AG09319 (cell line): ENCODE measurements at regions not wholly inside any gene's neighbourhood (a gene's known extent, or its start where the extent isn't known, plus 50 kb on each side); places are given as distances from the start of the nearest gene placed in this dataset.

Source experiments
- DNase-seq: peaks from one replicate; pipeline ENCODE4 v3.0.0-alpha.2; 2010; ENCODE audit warnings: low read depth; ENCODE audit errors: extremely low read depth
- CTCF ChIP-seq: IDR thresholded peaks from 2 replicates; pipeline ENCODE4 v1.5.1; 2011; ENCODE audit warnings: low read depth, mild to moderate bottlenecking, inconsistent platforms, low read length, moderate library complexity

- no peak for TF ChIP-seq CTCF
- DNase-seq: no peak
Measured at GRCh38 chr6:108781419-108782100, 66.7 kb upstream of the ARMC2 start.

- TF ChIP-seq CTCF: peak; percentile 86
Measured at GRCh38 chr6:108782179-108783041, 65.8 kb upstream of the ARMC2 start.

GRCh38 chr6:108785653-108786052 is 62.6 kb upstream of the ARMC2 start:
- no peak for DNase-seq
- no peak for TF ChIP-seq CTCF

More at GRCh38 chr6:108782179-108783041, 65.8 kb upstream of the ARMC2 start:
- peak; percentile 56 for DNase-seq

GRCh38 chr6:108788416-108788815 is 59.8 kb upstream of the ARMC2 start:
- DNase-seq: no peak
- TF ChIP-seq CTCF: no peak

GRCh38 chr6:108789475-108789874 is 58.7 kb upstream of the ARMC2 start:
- DNase-seq: no peak
- TF ChIP-seq CTCF: no peak

GRCh38 chr6:108791700-108792099 is 56.5 kb upstream of the ARMC2 start:
- TF ChIP-seq CTCF: no peak

More at GRCh38 chr6:108791700-108792099, 56.5 kb upstream of the ARMC2 start:
- DNase-seq: no peak
